ENCODE measurements at regions not wholly inside any gene's neighbourhood (a gene's known extent, or its start where the extent isn't known, plus 50 kb on each side); places are given as distances from the start of the nearest gene placed in this dataset.

GRCh38 chr11:8336356-8337129 is 72.9 kb upstream of the LMO1 start:
- TF ChIP-seq CTCF (IDR thresholded peaks at IDR 0.05) = no peak
- TF ChIP-seq POLR2A (IDR thresholded peaks at IDR 0.05) = no peak
